Endothelial cell of umbilical vein (primary cell): ENCODE measurements at regions not wholly inside any gene's neighbourhood (a gene's known extent, or its start where the extent isn't known, plus 50 kb on each side); places are given as distances from the start of the nearest gene placed in this dataset.

Experiments
- EZH2 ChIP-seq: IDR thresholded peaks from 2 replicates; pipeline ENCODE4 v1.6.1; 2012; ENCODE audit warnings: borderline replicate concordance, low read depth, mild to moderate bottlenecking, moderate library complexity, low read length, inconsistent platforms; ENCODE audit not compliant: severe bottlenecking
- FOS ChIP-seq: IDR thresholded peaks from 2 replicates; pipeline ENCODE4 v1.6.1; 2011; ENCODE audit warnings: mild to moderate bottlenecking, low read length, moderate library complexity, borderline replicate concordance; ENCODE audit not compliant: insufficient read depth
- MYC ChIP-seq: IDR thresholded peaks from one replicate; pipeline ENCODE4 v1.6.1; 2011; ENCODE audit warnings: mild to moderate bottlenecking, low read depth, low read length
- POLR2A ChIP-seq: IDR thresholded peaks from 2 replicates; pipeline ENCODE4 v1.6.1; 2012; ENCODE audit warnings: low read depth, mild to moderate bottlenecking, control low read depth, low read length
- POLR2AphosphoS5 ChIP-seq: IDR thresholded peaks from 2 replicates; pipeline ENCODE4 v1.6.1; 2012; ENCODE audit warnings: low read depth, mild to moderate bottlenecking, control low read depth, low read length, moderate library complexity; ENCODE audit not compliant: insufficient read depth
- TF ChIP-seq, protein P1 (sequence below), 2 donors: IDR thresholded peaks; 1 replicate in 1 of 2; 2 replicates in 1 of 2; pipeline ENCODE4 v1.5.1; 2011; ENCODE audit warnings: low read length in 2 of 2, mild to moderate bottlenecking in 2 of 2, moderate library complexity in 2 of 2, control low read depth in 1 of 2, inconsistent platforms in 1 of 2, low read depth in 1 of 2; ENCODE audit not compliant: insufficient read depth in 1 of 2; ENCODE audit errors: extremely low read depth in 1 of 2
- TF ChIP-seq, protein P2 (sequence below): IDR thresholded peaks from 2 replicates; pipeline ENCODE4 v1.6.1; 2011; ENCODE audit not compliant: insufficient read depth, insufficient read length

DNA sequence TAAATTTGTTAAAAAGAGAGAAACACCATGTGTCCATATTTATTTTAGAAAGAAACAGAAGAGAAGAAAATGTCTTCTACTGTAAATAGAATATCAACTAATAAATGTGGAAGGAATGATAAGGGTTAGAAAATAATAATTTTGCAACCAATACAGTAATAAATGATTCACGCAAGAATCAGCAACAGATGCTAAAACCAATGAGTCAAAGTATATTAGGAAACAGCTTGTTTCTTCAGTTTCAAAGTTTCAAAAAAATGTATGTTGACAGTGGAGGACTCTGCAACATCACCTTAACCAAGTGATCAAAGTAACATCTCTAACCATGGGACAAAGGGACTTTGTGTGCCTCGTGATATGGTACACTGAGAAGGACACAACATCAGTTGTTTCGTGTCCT is 147.0 kb downstream of the TWIST2 start:
- no peak for TF ChIP-seq EZH2
- TF ChIP-seq, protein P1, sequence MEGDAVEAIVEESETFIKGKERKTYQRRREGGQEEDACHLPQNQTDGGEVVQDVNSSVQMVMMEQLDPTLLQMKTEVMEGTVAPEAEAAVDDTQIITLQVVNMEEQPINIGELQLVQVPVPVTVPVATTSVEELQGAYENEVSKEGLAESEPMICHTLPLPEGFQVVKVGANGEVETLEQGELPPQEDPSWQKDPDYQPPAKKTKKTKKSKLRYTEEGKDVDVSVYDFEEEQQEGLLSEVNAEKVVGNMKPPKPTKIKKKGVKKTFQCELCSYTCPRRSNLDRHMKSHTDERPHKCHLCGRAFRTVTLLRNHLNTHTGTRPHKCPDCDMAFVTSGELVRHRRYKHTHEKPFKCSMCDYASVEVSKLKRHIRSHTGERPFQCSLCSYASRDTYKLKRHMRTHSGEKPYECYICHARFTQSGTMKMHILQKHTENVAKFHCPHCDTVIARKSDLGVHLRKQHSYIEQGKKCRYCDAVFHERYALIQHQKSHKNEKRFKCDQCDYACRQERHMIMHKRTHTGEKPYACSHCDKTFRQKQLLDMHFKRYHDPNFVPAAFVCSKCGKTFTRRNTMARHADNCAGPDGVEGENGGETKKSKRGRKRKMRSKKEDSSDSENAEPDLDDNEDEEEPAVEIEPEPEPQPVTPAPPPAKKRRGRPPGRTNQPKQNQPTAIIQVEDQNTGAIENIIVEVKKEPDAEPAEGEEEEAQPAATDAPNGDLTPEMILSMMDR (IDR thresholded peaks at IDR 0.05; ENCODE audit: extremely low read depth in 1 of 2, insufficient read depth in 1 of 2, low read depth in 1 of 2, low read length in 2 of 2), result no peak
- TF ChIP-seq POLR2A, result no peak
- no peak for TF ChIP-seq POLR2AphosphoS5
- TF ChIP-seq FOS, result no peak
- TF ChIP-seq, protein P2, sequence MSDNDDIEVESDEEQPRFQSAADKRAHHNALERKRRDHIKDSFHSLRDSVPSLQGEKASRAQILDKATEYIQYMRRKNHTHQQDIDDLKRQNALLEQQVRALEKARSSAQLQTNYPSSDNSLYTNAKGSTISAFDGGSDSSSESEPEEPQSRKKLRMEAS, result no peak
- no peak for TF ChIP-seq MYC
